Naive thymus-derived CD4-positive, alpha-beta T cell (primary cell): ENCODE measurements at regions not wholly inside any gene's neighbourhood (a gene's known extent, or its start where the extent isn't known, plus 50 kb on each side); places are given as distances from the start of the nearest gene placed in this dataset.

Source experiments
- ATAC-seq: fragments of 150-1000 bp; cut with Tn5 transposase; 2 replicates; pipeline ENCODE4 v1.10.0; 2021; ENCODE audit warnings: mild to moderate bottlenecking, moderate library complexity
- CTCF ChIA-PET: fragments of 350-600 bp; sonication (Branson Sonifier 250); formaldehyde crosslinking; loops from one replicate; lab custom pipeline; 2021; ENCODE audit warnings: antibody characterized with exemption; lab: Charles Lee
- POLR2A ChIA-PET: fragments of 350-600 bp; sonication (Branson Sonifier 250); formaldehyde crosslinking; loops from one replicate; lab custom pipeline; 2021; ENCODE audit warnings: antibody characterized with exemption, inconsistent platforms; lab: Charles Lee
- DNase-seq, 9 donors: peaks; one replicate each; pipeline versions ENCODE4 v3.0.0 to v3.0.0-alpha.2; 2020 to 2022; ENCODE audit warnings: mixed read lengths in 1 of 9
- H3K27ac ChIP-seq: one replicate; pipeline ENCODE4 v1.7.0; 2013; ENCODE audit warnings: mild to moderate bottlenecking, low read depth, low read length, moderate library complexity
- H3K27me3 ChIP-seq, 2 donors: one replicate each; pipeline ENCODE4 v1.7.0; 2013; ENCODE audit warnings: low read length in 2 of 2, mild to moderate bottlenecking in 2 of 2, moderate library complexity in 2 of 2; ENCODE audit not compliant: control insufficient read depth in 2 of 2, insufficient read depth in 2 of 2
- H3K36me3 ChIP-seq, 3 experiments: 1 replicate in 2 of 3; 2 replicates in 1 of 3; pipeline ENCODE4 v1.7.0; 2013; ENCODE audit warnings: low read length in 3 of 3, mild to moderate bottlenecking in 3 of 3, moderate library complexity in 1 of 3; ENCODE audit not compliant: insufficient read depth in 3 of 3, control insufficient read depth in 2 of 3
- H3K4me1 ChIP-seq, 2 donors: one replicate each; pipeline ENCODE4 v1.7.0; 2013; ENCODE audit warnings: low read length in 2 of 2, mild to moderate bottlenecking in 2 of 2, moderate library complexity in 1 of 2; ENCODE audit not compliant: control insufficient read depth in 2 of 2, insufficient read depth in 2 of 2
- H3K4me3 ChIP-seq: 2 replicates; pipeline ENCODE4 v1.7.0; 2013; ENCODE audit warnings: mild to moderate bottlenecking, low read length
- H3K9me3 ChIP-seq, 3 experiments: 1 replicate in 2 of 3; 2 replicates in 1 of 3; pipeline ENCODE4 v1.7.0; 2013; ENCODE audit warnings: low read length in 3 of 3; ENCODE audit not compliant: control insufficient read depth in 2 of 3
- H3K27ac Mint-ChIP-seq, 9 donors: one replicate each; pipeline ENCODE4 v1.8.0; 2020 to 2022; ENCODE audit warnings: mixed read lengths in 9 of 9, mild to moderate bottlenecking in 8 of 9, moderate library complexity in 5 of 9, inconsistent platforms in 2 of 9
- H3K27me3 Mint-ChIP-seq, 5 donors: one replicate each; pipeline ENCODE4 v1.8.0; 2021 to 2022; ENCODE audit warnings: mixed read lengths in 5 of 5, mild to moderate bottlenecking in 1 of 5
- H3K36me3 Mint-ChIP-seq, 5 donors: one replicate each; pipeline ENCODE4 v1.8.0; 2020 to 2022; ENCODE audit warnings: mixed read lengths in 5 of 5, mild to moderate bottlenecking in 3 of 5, inconsistent platforms in 1 of 5
- H3K4me1 Mint-ChIP-seq, 7 donors: one replicate each; pipeline ENCODE4 v1.8.0; 2020 to 2022; ENCODE audit warnings: mixed read lengths in 7 of 7, mild to moderate bottlenecking in 3 of 7, inconsistent platforms in 1 of 7
- H3K4me3 Mint-ChIP-seq, 10 donors: one replicate each; pipeline ENCODE4 v1.8.0; 2020 to 2022; ENCODE audit warnings: mild to moderate bottlenecking in 10 of 10, mixed read lengths in 10 of 10, moderate library complexity in 6 of 10, inconsistent platforms in 2 of 10
- H3K9me3 Mint-ChIP-seq, 11 donors: one replicate each; pipeline ENCODE4 v1.8.0; 2020 to 2022; ENCODE audit warnings: mixed read lengths in 11 of 11, mild to moderate bottlenecking in 4 of 11, inconsistent platforms in 1 of 11, moderate library complexity in 1 of 11
- intact Hi-C, 2 donors: fragments of 100-400 bp; cut with micrococcal nuclease; formaldehyde crosslinking; loops; one replicate each; pipeline ENCODE4 v1.15.1; 2023

DNA sequence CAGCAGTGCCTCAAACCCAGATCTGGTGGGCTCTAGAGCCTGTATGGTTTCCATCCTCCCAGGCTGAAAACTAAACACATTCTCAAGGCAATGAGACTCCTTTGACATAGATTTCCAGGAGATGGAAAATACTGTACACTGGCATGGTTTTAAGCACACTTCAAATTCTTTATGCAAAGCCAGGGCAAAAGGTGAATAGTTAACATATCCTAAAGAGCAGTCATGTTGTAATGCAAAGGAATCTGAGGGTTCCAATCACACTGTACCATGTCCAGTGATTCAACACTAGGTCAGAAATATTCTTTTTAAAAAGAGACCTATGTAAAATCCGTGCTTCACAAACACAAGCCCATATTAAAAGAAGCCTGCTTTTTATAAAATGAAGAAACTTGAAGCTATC, 195.3 kb downstream of the QDPR start:
- DNase-seq (no peak), ATAC-seq (no peak)
- Histone ChIP-seq H3K27me3 (no peaks in the 10 kb centered on the region), H3K4me1 (no peaks in the 10 kb centered on the region), H3K9me3 (no peaks in the 10 kb centered on the region), H3K36me3 (no peaks in the 10 kb centered on the region), H3K27ac (no peak overlapping the region), H3K4me3 (no peak overlapping the region)
- Mint-ChIP-seq H3K36me3 (peaks cover 0 to 5% (median 4%) of the 10 kb centered on the region in 5 donors), H3K4me3 (no peak overlapping the region), H3K9me3 (peaks cover 0 to 14% (median 4%) of the 10 kb centered on the region in 11 donors), H3K27ac (no peak overlapping the region), H3K4me1 (no peaks in the 10 kb centered on the region), H3K27me3 (peaks cover 0 to 27% (median 13%) of the 10 kb centered on the region in 5 donors)
- intact Hi-C loops: no loop called here
- POLR2A ChIA-PET: no interaction called here
- CTCF ChIA-PET: no interaction called here

DNA sequence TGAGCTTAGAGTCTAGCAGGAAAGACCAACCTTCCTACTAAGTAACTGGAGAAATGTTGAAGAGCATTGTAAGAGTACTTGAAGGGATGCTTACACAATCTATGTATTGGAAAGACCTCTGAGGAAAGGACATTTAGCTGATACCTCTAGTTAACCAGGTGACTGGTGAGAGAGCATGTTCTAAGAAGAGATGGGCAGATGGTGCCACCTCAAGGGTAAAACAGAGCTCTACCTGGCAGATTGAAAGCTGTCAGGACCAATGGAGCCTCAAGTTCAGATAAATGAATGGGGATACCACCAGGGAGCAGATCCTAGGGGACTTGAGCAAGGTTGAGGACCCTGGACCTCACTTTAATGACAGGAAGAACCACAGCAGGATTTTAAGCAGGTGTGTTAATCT, 196.4 kb downstream of the QDPR start:
- Histone ChIP-seq H3K9me3 (no peaks in the 10 kb centered on the region), H3K36me3 (no peaks in the 10 kb centered on the region), H3K4me3 (no peak overlapping the region), H3K27ac (no peak overlapping the region), H3K4me1 (no peaks in the 10 kb centered on the region), H3K27me3 (no peaks in the 10 kb centered on the region)
- DNase-seq (no peak), ATAC-seq (no peak)
- no peaks in the 10 kb centered on the region for H3K4me1 Mint-ChIP-seq
- intact Hi-C loops: no loop called here
- peaks cover 0 to 9% (median 1%) of the 10 kb centered on the region in 11 donors for H3K9me3 Mint-ChIP-seq
- ChIA-PET CTCF (interaction anchor here (0.5 kb wide), 1 partner anchor 132 kb away, joined by 4 read pairs; no protein-coding TSS in a partner anchor), POLR2A (no interaction called here)
- H3K4me3 Mint-ChIP-seq: no peak overlapping the region
- no peak overlapping the region for H3K27ac Mint-ChIP-seq
- H3K36me3 Mint-ChIP-seq: peaks cover 0 to 4% (median under 1%) of the 10 kb centered on the region in 5 donors
- peaks cover 0 to 27% (median 16%) of the 10 kb centered on the region in 5 donors for H3K27me3 Mint-ChIP-seq

DNA sequence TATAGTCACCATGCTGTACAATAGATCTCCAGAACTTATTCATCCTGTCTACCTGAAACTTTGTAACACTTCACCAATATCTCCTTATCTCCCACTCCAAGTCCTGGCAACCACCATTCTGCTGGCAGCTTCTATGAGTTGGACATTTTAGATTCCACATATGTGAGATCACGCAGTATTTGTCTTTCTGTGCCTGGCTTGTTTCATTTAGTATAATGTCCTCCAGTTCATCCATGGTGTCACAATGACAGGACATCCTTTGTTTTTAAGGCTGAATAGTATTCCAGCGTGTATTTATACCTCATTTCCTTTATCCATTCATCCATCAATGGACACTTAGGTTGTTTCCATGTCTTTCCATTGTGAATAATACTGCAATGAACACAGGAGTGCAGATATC, 198.7 kb downstream of the QDPR start:
- H3K4me3 Mint-ChIP-seq: no peak overlapping the region
- DNase-seq (no peak), ATAC-seq (no peak)
- no peak overlapping the region for H3K27ac ChIP-seq
- no peaks in the 10 kb centered on the region for H3K9me3 ChIP-seq
- no peaks in the 10 kb centered on the region for H3K27me3 ChIP-seq
- no peak overlapping the region for H3K27ac Mint-ChIP-seq
- intact Hi-C loops: no loop called here
- no peaks in the 10 kb centered on the region for H3K36me3 Mint-ChIP-seq
- H3K36me3 ChIP-seq: no peaks in the 10 kb centered on the region
- ChIA-PET POLR2A (no interaction called here), CTCF (no interaction called here)
- H3K4me3 ChIP-seq: no peak overlapping the region
- H3K9me3 Mint-ChIP-seq: peaks cover 0 to 2% (median 0%) of the 10 kb centered on the region in 11 donors
- no peaks in the 10 kb centered on the region for H3K4me1 ChIP-seq
- peaks cover 0 to 4% (median 0%) of the 10 kb centered on the region in 7 donors for H3K4me1 Mint-ChIP-seq
- peaks cover 0 to 27% (median 22%) of the 10 kb centered on the region in 5 donors for H3K27me3 Mint-ChIP-seq

DNA sequence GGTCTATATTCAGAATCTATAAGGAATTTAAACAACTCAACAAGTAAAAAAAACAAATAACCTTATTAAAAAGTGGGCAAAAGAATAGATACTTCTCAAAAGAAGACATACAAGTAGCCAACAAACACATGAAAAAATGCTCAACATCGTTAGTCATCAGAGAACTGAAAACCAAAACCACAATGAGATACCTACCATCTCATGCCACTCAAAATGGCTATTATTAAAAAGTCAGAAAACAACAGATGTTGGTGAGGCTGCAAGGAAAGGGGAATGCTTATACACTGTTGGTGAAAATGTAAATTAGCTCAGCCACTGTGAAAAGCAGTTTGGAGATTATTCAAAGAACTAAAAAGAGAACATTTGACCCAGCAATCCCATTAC, 201.6 kb downstream of the QDPR start:
- ChIA-PET CTCF (no interaction called here), POLR2A (no interaction called here)
- Mint-ChIP-seq H3K27ac (no peak overlapping the region), H3K36me3 (no peaks in the 10 kb centered on the region), H3K4me3 (no peak overlapping the region), H3K4me1 (peaks cover 0 to 4% (median 0%) of the 10 kb centered on the region in 7 donors), H3K9me3 (peaks cover 0 to 5% (median 0%) of the 10 kb centered on the region in 11 donors), H3K27me3 (peaks cover 0 to 18% (median 8%) of the 10 kb centered on the region in 5 donors)
- DNase-seq (no peak), ATAC-seq (no peak)
- intact Hi-C loops: no loop called here
- Histone ChIP-seq H3K36me3 (no peaks in the 10 kb centered on the region), H3K27me3 (no peaks in the 10 kb centered on the region), H3K4me1 (no peaks in the 10 kb centered on the region), H3K4me3 (no peak overlapping the region), H3K9me3 (no peaks in the 10 kb centered on the region), H3K27ac (no peak overlapping the region)

DNA sequence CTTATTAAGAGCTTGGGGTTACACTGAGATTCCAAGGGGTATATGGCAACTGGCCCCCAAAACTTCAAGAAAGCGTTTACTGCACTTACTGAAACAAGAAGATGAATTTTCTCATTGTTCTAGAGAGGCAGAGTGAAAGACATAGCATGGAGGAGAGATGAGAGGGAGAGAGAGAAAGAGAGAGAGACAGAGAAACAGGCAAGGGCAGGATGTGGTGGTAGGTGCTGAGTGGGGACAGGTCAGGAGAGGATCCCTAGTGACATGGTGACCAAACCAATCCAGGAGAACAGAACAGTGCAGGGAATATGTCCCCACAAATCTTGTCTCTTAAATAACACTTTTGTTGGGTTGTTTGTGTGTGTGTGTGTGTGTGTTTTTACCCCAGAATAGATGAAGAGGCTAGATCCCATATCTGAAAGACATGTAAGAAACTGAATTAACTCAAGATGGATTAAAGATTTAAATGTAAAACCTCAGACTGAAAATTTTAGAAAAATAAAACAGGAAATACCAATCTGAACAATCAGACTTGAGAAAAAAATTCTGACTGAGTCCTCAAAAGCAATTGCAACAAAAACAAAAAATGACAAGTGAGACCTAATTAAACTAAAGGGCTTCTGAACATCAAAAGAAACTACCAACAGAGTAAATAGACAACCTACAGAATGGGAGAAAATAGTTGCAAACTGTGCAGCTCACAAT, 202.2 kb downstream of the QDPR start:
- Mint-ChIP-seq H3K36me3 (no peaks in the 10 kb centered on the region), H3K27me3 (peaks cover 0 to 18% (median 8%) of the 10 kb centered on the region in 5 donors), H3K27ac (no peak overlapping the region), H3K9me3 (peaks cover 0 to 5% (median 0%) of the 10 kb centered on the region in 11 donors), H3K4me1 (peaks cover 0 to 4% (median 0%) of the 10 kb centered on the region in 7 donors), H3K4me3 (no peak overlapping the region)
- DNase-seq: no peak
- intact Hi-C loops: no loop called here
- no peak for ATAC-seq
- Histone ChIP-seq H3K27me3 (no peaks in the 10 kb centered on the region), H3K4me1 (no peaks in the 10 kb centered on the region), H3K4me3 (no peak overlapping the region), H3K27ac (no peak overlapping the region), H3K9me3 (no peaks in the 10 kb centered on the region), H3K36me3 (no peaks in the 10 kb centered on the region)
- ChIA-PET POLR2A (no interaction called here), CTCF (interaction anchor here (0.5 kb wide), 1 partner anchor 24 kb away, joined by 3 read pairs; no protein-coding TSS in a partner anchor)

DNA sequence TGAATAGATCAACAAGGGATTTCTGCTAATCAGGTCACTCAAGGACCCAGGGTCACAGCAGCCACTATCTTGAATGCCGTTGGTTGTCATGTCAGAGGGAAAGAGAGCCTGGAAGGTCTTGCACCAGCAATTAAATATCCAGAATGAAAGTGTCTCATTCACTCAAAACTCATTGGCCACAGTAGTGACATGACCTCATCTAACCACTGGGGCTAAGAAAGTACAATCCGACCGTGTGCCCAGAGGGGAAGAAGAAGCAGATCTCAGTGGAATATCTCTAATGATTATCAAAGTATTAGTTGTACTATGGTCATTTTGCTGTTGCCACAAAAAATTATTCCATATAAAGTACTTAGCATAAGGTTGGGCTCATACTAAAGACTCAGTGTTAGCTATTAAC, 210.0 kb downstream of the QDPR start:
- Histone ChIP-seq H3K27me3 (no peaks in the 10 kb centered on the region), H3K4me3 (no peak overlapping the region), H3K36me3 (no peaks in the 10 kb centered on the region), H3K4me1 (no peaks in the 10 kb centered on the region), H3K27ac (no peak overlapping the region), H3K9me3 (no peaks in the 10 kb centered on the region)
- ChIA-PET POLR2A (no interaction called here), CTCF (no interaction called here)
- Mint-ChIP-seq H3K27ac (no peak overlapping the region), H3K4me1 (no peaks in the 10 kb centered on the region), H3K4me3 (no peak overlapping the region), H3K36me3 (peaks cover 0 to 4% (median 0%) of the 10 kb centered on the region in 5 donors), H3K9me3 (peaks cover 0 to 10% (median 2%) of the 10 kb centered on the region in 11 donors), H3K27me3 (peaks cover 2 to 23% (median 20%) of the 10 kb centered on the region in 5 donors)
- ATAC-seq (no peak), DNase-seq (no peak)
- intact Hi-C loops: no loop called here

DNA sequence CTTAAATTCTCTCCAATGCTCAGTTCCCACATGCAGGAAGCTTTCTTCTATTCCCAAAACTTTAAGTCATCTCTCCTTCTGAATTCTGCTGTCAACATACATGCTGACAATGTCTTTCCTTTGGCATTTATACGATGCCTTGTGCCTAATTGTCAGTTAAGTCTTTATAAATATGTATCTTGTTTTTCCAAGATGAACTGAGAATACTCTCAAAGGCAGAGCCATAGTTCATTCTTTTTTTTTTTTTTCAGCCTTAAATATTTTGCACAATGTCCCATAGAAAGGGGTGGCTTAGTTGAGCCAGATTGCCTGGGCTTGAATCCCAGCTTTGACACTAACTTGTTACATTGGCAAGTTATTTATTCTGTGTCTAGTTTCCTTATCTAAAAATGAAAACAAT, 210.6 kb downstream of the QDPR start:
- no peaks in the 10 kb centered on the region for H3K27me3 ChIP-seq
- no peaks in the 10 kb centered on the region for H3K36me3 ChIP-seq
- DNase-seq (no peak), ATAC-seq (no peak)
- Mint-ChIP-seq H3K27ac (no peak overlapping the region), H3K27me3 (peaks cover 0 to 26% (median 23%) of the 10 kb centered on the region in 5 donors), H3K9me3 (peaks cover 0 to 10% (median 2%) of the 10 kb centered on the region in 11 donors), H3K4me3 (no peak overlapping the region), H3K4me1 (no peaks in the 10 kb centered on the region), H3K36me3 (peaks cover 0 to 4% (median 0%) of the 10 kb centered on the region in 5 donors)
- no peaks in the 10 kb centered on the region for H3K4me1 ChIP-seq
- no peak overlapping the region for H3K4me3 ChIP-seq
- H3K27ac ChIP-seq: no peak overlapping the region
- no peaks in the 10 kb centered on the region for H3K9me3 ChIP-seq
- POLR2A ChIA-PET: no interaction called here
- intact Hi-C loops: no loop called here
- CTCF ChIA-PET: interaction anchor here (0.6 kb wide), 1 partner anchor 320 kb away, joined by 4 read pairs; no protein-coding TSS in a partner anchor
